H1 (cell line): ENCODE measurements at regions not wholly inside any gene's neighbourhood (a gene's known extent, or its start where the extent isn't known, plus 50 kb on each side); places are given as distances from the start of the nearest gene placed in this dataset.

Source experiments
- CTCF ChIA-PET: fragments of 300-600 bp; sonication (Branson Sonifier 250); formaldehyde crosslinking; loops from one replicate; lab custom pipeline; 2021; ENCODE audit not compliant: partially characterized antibody; lab: Charles Lee
- POLR2A ChIA-PET: fragments of 300-600 bp; sonication (Branson Sonifier 250); formaldehyde crosslinking; loops from one replicate; lab custom pipeline; 2021; ENCODE audit warnings: inconsistent platforms; ENCODE audit not compliant: partially characterized antibody; lab: Charles Lee
- DNase-seq, 2 experiments: peaks; one replicate each; pipeline versions ENCODE4 v3.0.0 to v3.0.0-alpha.2; 2010 to 2022; ENCODE audit warnings: low spot score in 2 of 2, low read depth in 1 of 2, mixed read lengths in 1 of 2
- FAIRE-seq: peaks from 2 replicates; lab custom pipeline; 2011; peaks lifted over from hg19 to GRCh38; lab: Jason Lieb, UNC
- H2AFZ ChIP-seq: 2 replicates; pipeline ENCODE4 v1.8.1; 2012; ENCODE audit warnings: low read length, inconsistent platforms
- H2AK5ac ChIP-seq: 2 replicates; pipeline ENCODE4 v1.6.1; 2013; ENCODE audit warnings: low read depth, low read length
- H2BK120ac ChIP-seq: replicated peaks from 2 replicates; pipeline ENCODE3; 2013; ENCODE audit warnings: low read depth, low read length, inconsistent platforms
- H2BK12ac ChIP-seq: 2 replicates; pipeline ENCODE4 v1.6.1; 2013; ENCODE audit warnings: low read depth, low read length
- H2BK15ac ChIP-seq: 2 replicates; pipeline ENCODE4 v1.6.1; 2013; ENCODE audit warnings: low read length
- H2BK20ac ChIP-seq: 2 replicates; pipeline ENCODE4 v1.6.1; 2013; ENCODE audit warnings: low read length
- H2BK5ac ChIP-seq: 2 replicates; pipeline ENCODE4 v1.6.1; 2013; ENCODE audit warnings: low read depth, low read length
- H3K14ac ChIP-seq: 2 replicates; pipeline ENCODE4 v1.6.1; 2013; ENCODE audit warnings: inconsistent platforms; ENCODE audit not compliant: insufficient read length
- H3K18ac ChIP-seq: 2 replicates; pipeline ENCODE4 v1.6.1; 2013; ENCODE audit warnings: low read length; ENCODE audit errors: extremely low read depth
- H3K23ac ChIP-seq: 2 replicates; pipeline ENCODE4 v1.6.1; 2013; ENCODE audit warnings: inconsistent platforms; ENCODE audit not compliant: insufficient read length
- H3K23me2 ChIP-seq: 2 replicates; pipeline ENCODE4 v1.6.1; 2013; ENCODE audit warnings: low read depth, low read length
- H3K27ac ChIP-seq: 2 replicates; pipeline ENCODE4 v1.6.1; 2011; ENCODE audit warnings: low read depth, low read length, inconsistent platforms
- H3K27me3 ChIP-seq, 4 experiments: replicated peaks in 1 of 4; 1 replicate in 1 of 4; 2 replicates in 3 of 4; pipeline versions ENCODE4 v1.6.1 to v1.8.1; 2011 to 2013; ENCODE audit warnings: low read length in 3 of 4, mild to moderate bottlenecking in 3 of 4, inconsistent platforms in 2 of 4, mixed read lengths in 2 of 4, moderate library complexity in 1 of 4; ENCODE audit not compliant: control insufficient read depth in 3 of 4, insufficient read depth in 3 of 4; ENCODE audit errors: extremely low read depth in 1 of 4
- H3K36me3 ChIP-seq, 4 experiments: 2 replicates each; pipeline versions ENCODE4 v1.6.1 to v1.8.1; 2011 to 2013; ENCODE audit warnings: mild to moderate bottlenecking in 4 of 4, low read length in 3 of 4, moderate library complexity in 2 of 4, control low read depth in 1 of 4, inconsistent platforms in 1 of 4; ENCODE audit not compliant: insufficient read depth in 4 of 4, control insufficient read depth in 2 of 4
- H3K4ac ChIP-seq: replicated peaks from 2 replicates; pipeline ENCODE3; 2013; ENCODE audit warnings: low read length, low read depth, mixed read lengths, inconsistent platforms; ENCODE audit not compliant: insufficient read length
- H3K4me1 ChIP-seq, 4 experiments: replicated peaks in 1 of 4; 1 replicate in 1 of 4; 2 replicates in 3 of 4; pipeline versions ENCODE4 v1.6.1 to v1.8.1; 2011 to 2013; ENCODE audit warnings: low read length in 3 of 4, inconsistent platforms in 2 of 4, mixed read lengths in 1 of 4; ENCODE audit not compliant: insufficient read depth in 4 of 4, control insufficient read depth in 3 of 4
- H3K4me2 ChIP-seq, 2 experiments: 2 replicates each; pipeline versions ENCODE4 v1.6.1 to v1.8.1; 2011 to 2013; ENCODE audit warnings: low read depth in 2 of 2, low read length in 2 of 2, control low read depth in 1 of 2, inconsistent platforms in 1 of 2, mild to moderate bottlenecking in 1 of 2; ENCODE audit not compliant: insufficient read depth in 1 of 2
- H3K4me3 ChIP-seq, 4 experiments: fragments of 200-600, 300-600 bp in 1 of 4; sonication (generic), shearing (Covaris generic), sonication (Bioruptor Twin) in 1 of 4; 2 replicates each; pipeline versions ENCODE4 v1.5.1 to v1.8.1; 2011 to 2016; ENCODE audit warnings: low read length in 4 of 4, low read depth in 3 of 4, control low read depth in 2 of 4, inconsistent platforms in 2 of 4, mild to moderate bottlenecking in 2 of 4, mixed read lengths in 1 of 4, moderate library complexity in 1 of 4; ENCODE audit not compliant: insufficient read depth in 2 of 4; ENCODE audit errors: extremely low read depth in 1 of 4
- H3K56ac ChIP-seq: replicated peaks from 2 replicates; pipeline ENCODE3; 2013; ENCODE audit warnings: low read depth, mild to moderate bottlenecking, mixed read lengths, low read length, inconsistent platforms; ENCODE audit not compliant: insufficient read length
- H3K79me1 ChIP-seq: 2 replicates; pipeline ENCODE4 v1.6.1; 2013; ENCODE audit warnings: low read depth, low read length, control low read depth
- H3K79me2 ChIP-seq, 2 experiments: 2 replicates each; pipeline versions ENCODE4 v1.6.1 to v1.8.1; 2012 to 2013; ENCODE audit warnings: low read length in 2 of 2, mild to moderate bottlenecking in 2 of 2, inconsistent platforms in 1 of 2; ENCODE audit not compliant: insufficient read depth in 2 of 2, control insufficient read depth in 1 of 2
- H3K9ac ChIP-seq, 4 experiments: replicated peaks in 1 of 4; 1 replicate in 1 of 4; 2 replicates in 3 of 4; pipeline versions ENCODE4 v1.6.1 to v1.8.1; 2011 to 2013; ENCODE audit warnings: low read depth in 3 of 4, low read length in 3 of 4, control low read depth in 2 of 4, mild to moderate bottlenecking in 2 of 4, moderate library complexity in 2 of 4, inconsistent platforms in 1 of 4; ENCODE audit errors: extremely low read depth in 1 of 4
- H3K9me3 ChIP-seq, 2 experiments: 2 replicates each; pipeline versions ENCODE4 v1.6.1 to v1.8.1; 2012 to 2013; ENCODE audit warnings: mild to moderate bottlenecking in 2 of 2, moderate library complexity in 2 of 2, control low read depth in 1 of 2, inconsistent platforms in 1 of 2, low read depth in 1 of 2, low read length in 1 of 2, mixed read lengths in 1 of 2; ENCODE audit not compliant: insufficient read depth in 2 of 2
- H4K20me1 ChIP-seq, 2 experiments: replicated peaks in 1 of 2; 2 replicates each; pipeline versions ENCODE3 to v1.8.1; 2011 to 2013; ENCODE audit warnings: inconsistent platforms in 2 of 2, low read length in 2 of 2, mild to moderate bottlenecking in 1 of 2; ENCODE audit not compliant: insufficient read depth in 2 of 2, control insufficient read depth in 1 of 2
- H4K5ac ChIP-seq: 2 replicates; pipeline ENCODE4 v1.6.1; 2013; ENCODE audit warnings: low read length, low read depth, mixed read lengths, inconsistent platforms; ENCODE audit not compliant: insufficient read length
- H4K8ac ChIP-seq: 2 replicates; pipeline ENCODE4 v1.8.0; 2013; ENCODE audit warnings: mild to moderate bottlenecking, moderate library complexity, low read length, inconsistent platforms; ENCODE audit not compliant: insufficient read depth; ENCODE audit errors: extremely low read depth
- H4K91ac ChIP-seq: replicated peaks from 2 replicates; pipeline ENCODE3; 2013; ENCODE audit warnings: low read length, mixed read lengths, inconsistent platforms; ENCODE audit not compliant: insufficient read length
- CHD2 ChIP-seq: IDR thresholded peaks from 2 replicates; pipeline ENCODE4 v1.6.1; 2012; ENCODE audit warnings: low read length, improper control_type of control experiment
- EP300 ChIP-seq, 2 experiments: IDR thresholded peaks; 1 replicate in 1 of 2; 2 replicates in 1 of 2; pipeline ENCODE4 v1.6.1; 2011 to 2012; ENCODE audit warnings: low read depth in 2 of 2, low read length in 2 of 2, mild to moderate bottlenecking in 2 of 2, borderline replicate concordance in 1 of 2, inconsistent platforms in 1 of 2, moderate library complexity in 1 of 2
- FOSL1 ChIP-seq: IDR thresholded peaks from 2 replicates; pipeline ENCODE4 v1.6.1; 2011; ENCODE audit warnings: mild to moderate bottlenecking, low read depth, low read length, moderate library complexity; ENCODE audit not compliant: insufficient read depth
- HDAC2 ChIP-seq, 2 experiments: fragments of 300-600 bp in 1 of 2; sonication (generic) in 1 of 2; IDR thresholded peaks; 2 replicates each; pipeline ENCODE4 v1.6.1; 2011 to 2012; ENCODE audit warnings: low read depth in 2 of 2, low read length in 2 of 2, mild to moderate bottlenecking in 2 of 2, moderate library complexity in 2 of 2, borderline replicate concordance in 1 of 2, inconsistent platforms in 1 of 2
- HDAC6 ChIP-seq: IDR thresholded peaks from one replicate; pipeline ENCODE4 v1.7.1; 2012; ENCODE audit warnings: low read depth, mild to moderate bottlenecking, inconsistent platforms, low read length, moderate library complexity
- JUN ChIP-seq: IDR thresholded peaks from 2 replicates; pipeline ENCODE4 v1.6.1; 2011; ENCODE audit warnings: low read depth, mild to moderate bottlenecking, improper control_type of control experiment, low read length
- JUND ChIP-seq: IDR thresholded peaks from 2 replicates; pipeline ENCODE4 v1.6.1; 2011; ENCODE audit warnings: mild to moderate bottlenecking, improper control_type of control experiment, low read length
- NRF1 ChIP-seq: IDR thresholded peaks from 2 replicates; pipeline ENCODE4 v1.6.1; 2011; ENCODE audit warnings: mild to moderate bottlenecking, low read depth, low read length, improper control_type of control experiment
- POU5F1 ChIP-seq: IDR thresholded peaks from 2 replicates; pipeline ENCODE4 v1.6.1; 2011; ENCODE audit warnings: low read depth, mild to moderate bottlenecking, low read length, moderate library complexity
- RAD21 ChIP-seq, 2 experiments: IDR thresholded peaks in 1 of 2; conservative IDR thresholded peaks in 1 of 2; 2 replicates each; pipeline ENCODE4 v1.6.1; 2011; ENCODE audit warnings: low read depth in 2 of 2, low read length in 2 of 2, improper control_type of control experiment in 1 of 2, inconsistent platforms in 1 of 2, mild to moderate bottlenecking in 1 of 2, moderate library complexity in 1 of 2
- RBBP5 ChIP-seq: IDR thresholded peaks from 2 replicates; pipeline ENCODE4 v1.7.1; 2012; ENCODE audit warnings: low read depth, mild to moderate bottlenecking, inconsistent platforms, low read length, moderate library complexity, borderline replicate concordance
- RNF2 ChIP-seq: fragments of 200-900, 300-1000 bp; sonication (generic); IDR thresholded peaks from 2 replicates; pipeline ENCODE4 v1.7.1; 2016; ENCODE audit warnings: borderline replicate concordance, low read depth, mild to moderate bottlenecking, antibody characterized with exemption, low read length; ENCODE audit not compliant: poor library complexity, severe bottlenecking; ENCODE audit errors: missing control alignments
- SIX5 ChIP-seq: IDR thresholded peaks from 2 replicates; pipeline ENCODE4 v1.6.1; 2011; ENCODE audit warnings: mild to moderate bottlenecking, low read depth, low read length
- SP2 ChIP-seq: IDR thresholded peaks from 2 replicates; pipeline ENCODE4 v1.6.1; 2012; ENCODE audit warnings: mild to moderate bottlenecking, low read length, inconsistent platforms
- WGBS, 2 experiments: shearing (Covaris generic) in 1 of 2; methylation state at CpG; one replicate each; pipeline versions ENCODE4 v1.1.6 to v1.1.7; 2013 to 2015; ENCODE audit warnings: low lambda C conversion rate in 2 of 2, mixed read lengths in 2 of 2, inconsistent platforms in 1 of 2, low coverage in 1 of 2, missing lambda C conversion rate in 1 of 2; ENCODE audit not compliant: insufficient replicate concordance in 2 of 2, insufficient coverage in 1 of 2, insufficient read length in 1 of 2; ENCODE audit errors: extremely low coverage in 1 of 2, missing lambda C conversion rate in 1 of 2; 5-methylcytosine and 5-hydroxymethylcytosine counted together

GRCh38 chr16:27695161-27695560 is 145.2 kb downstream of the KATNIP start:
- no peak overlapping the region for H2BK15ac ChIP-seq
- H3K4me1 ChIP-seq: peaks cover 0 to 11% (median 2%) of the 10 kb centered on the region in 4 experiments; a peak in 4 of 7 replicates
- H3K14ac ChIP-seq: no peak overlapping the region
- H3K4me2 ChIP-seq: no peak overlapping the region
- no peak overlapping the region for H4K8ac ChIP-seq
- H2BK120ac ChIP-seq: no peak overlapping the region
- H3K56ac ChIP-seq: no peak overlapping the region
- no peak overlapping the region for H4K91ac ChIP-seq
- H2AFZ ChIP-seq: no peak overlapping the region
- no peak overlapping the region for H3K4ac ChIP-seq
- H3K27me3 ChIP-seq: no peaks in the 10 kb centered on the region
- H4K5ac ChIP-seq: no peak overlapping the region
- H2AK5ac ChIP-seq: no peak overlapping the region
- H2BK5ac ChIP-seq: no peak overlapping the region
- FAIRE-seq (no peak), DNase-seq (no peak)
- H3K79me2 ChIP-seq: no peaks in the 10 kb centered on the region
- no peak overlapping the region for H2BK12ac ChIP-seq
- WGBS, 2 experiments: 81% methylated on average over 7 of the region's 7 CpGs; no CpG with 5 or more reads in 1 of the 2 experiments
- no peaks in the 10 kb centered on the region for H3K79me1 ChIP-seq
- no peak overlapping the region for H3K23ac ChIP-seq
- ChIA-PET CTCF (interaction anchor here (0.7 to 1.7 kb wide), 6 partner anchors 10 to 172 kb away, joined by 3 to 6 read pairs (median 4); no protein-coding TSS in a partner anchor), POLR2A (no interaction called here)
- H3K27ac ChIP-seq: no peak overlapping the region
- H3K23me2 ChIP-seq: no peaks in the 10 kb centered on the region
- H2BK20ac ChIP-seq: no peak overlapping the region
- H4K20me1 ChIP-seq: peaks cover 0 to 1% of the 10 kb centered on the region in 2 experiments
- H3K36me3 ChIP-seq: no peaks in the 10 kb centered on the region
- H3K4me3 ChIP-seq: no peak overlapping the region
- H3K9ac ChIP-seq: no peak overlapping the region
- no peak overlapping the region for H3K18ac ChIP-seq
- H3K9me3 ChIP-seq: 0 out of 4 replicates have a peak, but pooled peaks cover 0 to 3% of the 10 kb centered on the region in 2 experiments
- TF ChIP-seq HDAC2 (IDR thresholded peaks at IDR 0.05; ENCODE audit: borderline replicate concordance in 1 of 2, low read depth in 2 of 2, low read length in 2 of 2): no peak
- no peak for TF ChIP-seq SIX5
- no peak for TF ChIP-seq HDAC6
- TF ChIP-seq EP300 (IDR thresholded peaks at IDR 0.05; ENCODE audit: borderline replicate concordance in 1 of 2, low read depth in 2 of 2, low read length in 2 of 2): no peak
- no peak for TF ChIP-seq JUN
- TF ChIP-seq RBBP5: no peak
- TF ChIP-seq POU5F1: no peak
- no peak for TF ChIP-seq FOSL1
- TF ChIP-seq CHD2: no peak
- TF ChIP-seq JUND: no peak
- TF ChIP-seq NRF1: no peak
- no peak for TF ChIP-seq RNF2
- no peak for TF ChIP-seq SP2
- no peak for TF ChIP-seq RAD21 (IDR thresholded peaks at IDR 0.05 in 1 of 2, conservative IDR thresholded peaks at IDR 0.05 in 1 of 2; ENCODE audit: low read depth in 2 of 2, low read length in 2 of 2)
